T-helper 17 cell (primary cell): ENCODE measurements at regions not wholly inside any gene's neighbourhood (a gene's known extent, or its start where the extent isn't known, plus 50 kb on each side); places are given as distances from the start of the nearest gene placed in this dataset.

Experiments used
- ATAC-seq: fragments of 150-1000 bp; cut with Tn5 transposase; 2 replicates; pipeline ENCODE4 v1.10.0; 2021; ENCODE audit warnings: mild to moderate bottlenecking, moderate library complexity
- DNase-seq, 3 donors: peaks; one replicate each; pipeline versions ENCODE4 v3.0.0 to v3.0.0-alpha.2; 2020 to 2021
- H3K9me3 ChIP-seq: one replicate; pipeline ENCODE4 v1.7.0; 2013; ENCODE audit warnings: low read length, mild to moderate bottlenecking; ENCODE audit not compliant: control insufficient read depth, poor library complexity, severe bottlenecking
- H3K27ac Mint-ChIP-seq: one replicate; pipeline ENCODE4 v1.8.0; 2022; ENCODE audit warnings: mild to moderate bottlenecking, moderate library complexity, mixed read lengths
- H3K27me3 Mint-ChIP-seq: one replicate; pipeline ENCODE4 v1.8.0; 2022; ENCODE audit warnings: mixed read lengths
- H3K36me3 Mint-ChIP-seq: one replicate; pipeline ENCODE4 v1.8.0; 2022; ENCODE audit warnings: low read depth, mixed read lengths
- H3K4me1 Mint-ChIP-seq: one replicate; pipeline ENCODE4 v1.8.0; 2022; ENCODE audit warnings: mild to moderate bottlenecking, mixed read lengths
- H3K4me3 Mint-ChIP-seq: one replicate; pipeline ENCODE4 v1.8.0; 2022; ENCODE audit warnings: mild to moderate bottlenecking, moderate library complexity, mixed read lengths

- no peak for DNase-seq
- no peak overlapping the region for H3K27ac Mint-ChIP-seq
- no peaks in the 10 kb centered on the region for H3K9me3 ChIP-seq
- H3K27me3 Mint-ChIP-seq: peaks cover 34% of the 10 kb centered on the region
- no peaks in the 10 kb centered on the region for H3K36me3 Mint-ChIP-seq
- no peak overlapping the region for H3K4me3 Mint-ChIP-seq
- no peak for ATAC-seq
- peaks cover 2% of the 10 kb centered on the region for H3K4me1 Mint-ChIP-seq
Measured at GRCh38 chr7:25307624-25308023, 79.3 kb upstream of the NPVF start.

DNA sequence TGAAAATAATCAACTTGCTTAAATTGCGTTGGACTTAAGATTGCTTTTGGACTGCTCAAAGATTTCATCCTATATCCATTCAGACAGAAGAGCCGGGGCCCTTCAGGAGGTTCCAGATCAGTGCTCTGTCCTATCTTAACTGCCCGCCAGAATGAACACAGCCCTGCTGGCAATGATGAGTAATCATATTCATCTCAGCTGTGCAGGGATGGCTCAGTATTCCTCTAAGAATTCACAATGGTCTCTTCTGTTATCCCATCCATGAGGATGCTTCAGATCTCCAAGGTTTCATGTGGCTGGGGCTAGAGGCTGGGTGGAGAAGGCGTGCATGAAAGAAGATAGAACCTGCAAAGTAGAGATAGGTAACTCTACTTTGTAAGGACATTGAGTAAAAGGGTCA lies 80.0 kb upstream of the NPVF start:
- ATAC-seq: no peak
- Mint-ChIP-seq H3K27me3 (peaks cover 38% of the 10 kb centered on the region), H3K4me3 (peak overlapping the region; percentile 41), H3K4me1 (peaks cover 2% of the 10 kb centered on the region), H3K36me3 (no peaks in the 10 kb centered on the region), H3K27ac (no peak overlapping the region)
- no peaks in the 10 kb centered on the region for H3K9me3 ChIP-seq
- DNase-seq: no peak

DNA sequence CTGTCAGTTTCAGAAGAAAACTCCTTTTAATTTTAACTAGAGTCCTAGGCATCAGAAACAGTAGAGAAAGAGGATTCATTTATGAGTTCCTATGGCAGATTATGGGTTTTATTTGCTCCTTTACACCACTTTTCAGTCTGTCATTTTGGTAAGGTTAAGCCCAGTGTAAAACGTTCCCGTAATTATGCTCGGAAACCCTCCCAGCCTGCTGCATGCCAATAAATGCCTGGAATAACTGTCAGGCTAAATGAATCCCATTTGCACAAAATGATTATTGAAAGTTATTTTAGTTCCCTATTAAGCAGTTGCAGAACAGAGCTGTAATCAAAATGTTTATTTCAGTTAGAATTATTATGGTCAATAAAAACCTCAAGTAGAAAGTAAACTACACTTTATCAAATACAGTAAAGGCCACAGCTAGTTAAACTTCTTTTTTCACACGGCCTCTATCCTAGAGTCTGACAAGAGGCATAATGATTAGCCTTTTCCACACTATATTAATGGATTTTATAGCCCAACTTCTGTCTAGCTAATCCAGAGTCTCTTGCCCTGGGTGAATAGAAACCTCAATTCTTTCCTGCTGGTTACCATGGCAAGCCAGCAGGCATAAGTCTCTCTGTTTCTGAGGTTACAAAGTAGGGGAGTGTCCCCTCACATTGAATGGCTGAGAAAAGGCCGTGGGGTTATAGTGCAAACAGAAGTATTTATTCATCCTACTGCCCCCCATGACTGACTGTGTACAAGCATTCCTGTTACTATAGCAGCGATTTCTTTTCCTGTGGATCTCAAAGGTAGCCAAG lies 80.8 kb upstream of the NPVF start:
- Mint-ChIP-seq H3K4me3 (no peak overlapping the region), H3K27ac (no peak overlapping the region), H3K4me1 (peaks cover 2% of the 10 kb centered on the region), H3K36me3 (no peaks in the 10 kb centered on the region), H3K27me3 (peaks cover 38% of the 10 kb centered on the region)
- no peaks in the 10 kb centered on the region for H3K9me3 ChIP-seq
- ATAC-seq (no peak), DNase-seq (no peak)

- Mint-ChIP-seq H3K27me3 (peaks cover 30% of the 10 kb centered on the region), H3K4me1 (no peaks in the 10 kb centered on the region), H3K36me3 (no peaks in the 10 kb centered on the region), H3K4me3 (no peak overlapping the region), H3K27ac (no peak overlapping the region)
- ATAC-seq: no peak
- no peaks in the 10 kb centered on the region for H3K9me3 ChIP-seq
- no peak for DNase-seq
Measured at GRCh38 chr7:25310896-25311295, 82.6 kb upstream of the NPVF start.

DNA sequence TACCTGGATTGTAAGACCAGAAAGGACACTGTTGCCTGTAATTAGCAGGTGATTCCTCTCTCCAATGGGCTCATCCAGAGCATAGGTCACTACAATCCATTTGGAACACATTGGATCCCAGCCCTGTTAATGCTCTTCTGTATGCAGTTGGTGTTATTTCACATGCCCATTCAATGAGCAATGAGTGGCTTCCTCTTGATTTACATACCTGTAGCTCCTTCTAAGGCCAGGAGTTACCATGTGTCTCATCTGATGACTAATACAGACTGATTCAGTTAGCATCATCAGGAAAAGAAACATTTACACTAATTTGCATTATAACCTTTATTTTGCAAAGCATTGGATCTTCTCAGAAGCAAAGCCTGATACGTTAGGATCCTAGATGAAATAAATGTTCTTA lies 83.1 kb upstream of the NPVF start:
- Mint-ChIP-seq H3K27ac (no peak overlapping the region), H3K4me3 (no peak overlapping the region), H3K27me3 (peaks cover 34% of the 10 kb centered on the region), H3K4me1 (no peaks in the 10 kb centered on the region), H3K36me3 (no peaks in the 10 kb centered on the region)
- DNase-seq (no peak), ATAC-seq (no peak)
- H3K9me3 ChIP-seq: no peaks in the 10 kb centered on the region

DNA sequence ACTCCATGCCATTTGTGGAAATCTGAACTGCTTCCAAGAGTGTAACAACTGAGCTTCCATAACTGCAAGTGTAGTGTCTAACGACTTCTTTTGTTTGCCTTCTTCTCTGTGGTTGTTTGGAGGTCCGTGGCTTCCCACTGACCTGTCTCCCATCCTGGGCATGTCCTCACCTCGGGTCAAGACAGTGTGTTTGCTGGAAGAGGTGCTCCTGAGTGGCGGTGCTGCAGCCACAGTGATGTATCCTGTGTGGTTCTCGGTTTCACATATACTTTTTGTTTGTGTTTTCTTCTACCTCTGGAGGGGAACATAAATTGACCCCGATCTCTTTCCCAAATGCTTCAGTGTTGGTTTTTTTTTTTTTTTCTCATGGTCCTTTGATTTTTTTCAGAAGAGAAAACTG lies 84.7 kb upstream of the NPVF start:
- no peak for DNase-seq
- H3K27ac Mint-ChIP-seq: no peak overlapping the region
- H3K36me3 Mint-ChIP-seq: no peaks in the 10 kb centered on the region
- no peak overlapping the region for H3K4me3 Mint-ChIP-seq
- no peak for ATAC-seq
- H3K4me1 Mint-ChIP-seq: no peaks in the 10 kb centered on the region
- H3K9me3 ChIP-seq: no peaks in the 10 kb centered on the region
- H3K27me3 Mint-ChIP-seq: peaks cover 44% of the 10 kb centered on the region

DNA sequence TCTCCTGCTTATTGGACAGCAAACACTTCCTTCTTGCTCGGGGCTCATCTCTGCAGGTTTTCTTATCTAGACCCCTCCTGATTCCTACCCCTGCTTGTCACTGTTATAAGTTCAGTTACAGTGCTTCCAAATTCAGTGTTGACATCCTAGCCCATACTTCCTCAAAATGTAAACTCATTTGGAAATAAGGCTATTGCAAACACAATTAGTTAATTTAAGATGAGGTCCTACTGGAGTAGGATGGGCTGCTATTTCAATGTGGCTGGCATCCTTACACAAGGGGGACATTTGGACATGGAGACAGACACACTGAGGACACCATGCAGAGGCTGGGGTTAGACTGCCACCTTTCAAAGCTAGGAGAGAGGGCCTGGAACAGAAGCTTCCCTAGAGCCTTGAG lies 85.2 kb upstream of the NPVF start:
- DNase-seq: no peak
- ATAC-seq: no peak
- Mint-ChIP-seq H3K27ac (no peak overlapping the region), H3K4me3 (no peak overlapping the region), H3K27me3 (peaks cover 39% of the 10 kb centered on the region), H3K4me1 (no peaks in the 10 kb centered on the region), H3K36me3 (no peaks in the 10 kb centered on the region)
- H3K9me3 ChIP-seq: no peaks in the 10 kb centered on the region

- no peaks in the 10 kb centered on the region for H3K9me3 ChIP-seq
- Mint-ChIP-seq H3K27ac (no peak overlapping the region), H3K27me3 (peaks cover 37% of the 10 kb centered on the region), H3K4me1 (no peaks in the 10 kb centered on the region), H3K36me3 (no peaks in the 10 kb centered on the region), H3K4me3 (no peak overlapping the region)
- no peak for ATAC-seq
- DNase-seq: no peak
Measured at GRCh38 chr7:25314094-25314730, 85.9 kb upstream of the NPVF start.

DNA sequence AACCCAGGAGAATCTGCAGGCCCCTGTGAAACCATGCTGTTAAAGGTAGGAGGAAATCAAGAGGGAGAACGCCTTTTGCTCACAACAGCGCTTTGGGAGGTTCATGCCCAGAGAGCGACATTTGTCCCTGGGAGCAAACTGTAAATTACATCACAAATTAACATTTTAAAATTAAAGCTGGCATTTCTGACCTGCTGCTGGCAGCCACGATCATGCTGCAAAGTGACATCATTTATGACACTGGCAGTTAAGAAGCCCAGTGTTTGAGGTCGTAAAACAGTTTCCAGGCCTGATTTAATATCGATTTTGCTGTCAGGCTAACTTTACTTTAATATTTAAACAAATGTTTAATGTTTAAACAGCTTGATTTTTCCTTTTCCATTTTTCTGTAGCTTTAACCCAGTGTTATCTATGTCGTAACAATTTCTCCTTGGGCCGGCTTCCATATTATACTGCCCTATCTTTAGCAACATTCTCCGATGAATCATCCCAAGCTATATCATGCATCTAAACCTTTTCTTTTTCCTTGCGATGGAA lies 86.5 kb upstream of the NPVF start:
- peaks cover under 1% of the 10 kb centered on the region for H3K4me1 Mint-ChIP-seq
- no peaks in the 10 kb centered on the region for H3K36me3 Mint-ChIP-seq
- no peaks in the 10 kb centered on the region for H3K9me3 ChIP-seq
- H3K4me3 Mint-ChIP-seq: no peak overlapping the region
- H3K27ac Mint-ChIP-seq: no peak overlapping the region
- peaks cover 42% of the 10 kb centered on the region for H3K27me3 Mint-ChIP-seq
- DNase-seq (no peak), ATAC-seq (no peak)

GRCh38 chr7:25316366-25316765 lies 88.1 kb upstream of the NPVF start:
- H3K27ac Mint-ChIP-seq: no peak overlapping the region
- H3K27me3 Mint-ChIP-seq: peaks cover 53% of the 10 kb centered on the region
- no peaks in the 10 kb centered on the region for H3K36me3 Mint-ChIP-seq
- H3K4me1 Mint-ChIP-seq: peaks cover 4% of the 10 kb centered on the region
- DNase-seq (no peak), ATAC-seq (no peak)
- H3K4me3 Mint-ChIP-seq: no peak overlapping the region
- H3K9me3 ChIP-seq: no peaks in the 10 kb centered on the region

DNA sequence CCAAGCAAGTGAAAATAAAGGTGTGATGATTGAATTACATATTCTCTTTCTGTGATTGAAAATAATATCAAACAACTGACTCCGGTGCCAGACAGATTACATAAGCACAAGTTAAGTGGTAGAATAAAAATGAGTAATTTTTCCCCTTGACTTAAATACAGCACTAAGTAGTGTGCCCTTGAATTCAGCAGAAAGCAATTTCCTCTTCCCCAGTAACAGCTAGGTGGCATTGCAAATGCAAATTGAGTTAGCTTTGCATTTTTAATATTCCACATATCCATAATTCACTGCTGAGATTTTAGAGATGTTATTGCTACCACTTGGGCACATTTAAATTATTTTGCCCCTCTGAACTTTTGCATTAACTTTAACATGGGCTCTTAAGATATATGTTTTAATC lies 89.8 kb upstream of the NPVF start:
- Mint-ChIP-seq H3K4me1 (peaks cover 6% of the 10 kb centered on the region), H3K4me3 (no peak overlapping the region), H3K27ac (no peak overlapping the region), H3K27me3 (peaks cover 51% of the 10 kb centered on the region), H3K36me3 (no peaks in the 10 kb centered on the region)
- ATAC-seq (no peak), DNase-seq (no peak)
- H3K9me3 ChIP-seq: no peaks in the 10 kb centered on the region

DNA sequence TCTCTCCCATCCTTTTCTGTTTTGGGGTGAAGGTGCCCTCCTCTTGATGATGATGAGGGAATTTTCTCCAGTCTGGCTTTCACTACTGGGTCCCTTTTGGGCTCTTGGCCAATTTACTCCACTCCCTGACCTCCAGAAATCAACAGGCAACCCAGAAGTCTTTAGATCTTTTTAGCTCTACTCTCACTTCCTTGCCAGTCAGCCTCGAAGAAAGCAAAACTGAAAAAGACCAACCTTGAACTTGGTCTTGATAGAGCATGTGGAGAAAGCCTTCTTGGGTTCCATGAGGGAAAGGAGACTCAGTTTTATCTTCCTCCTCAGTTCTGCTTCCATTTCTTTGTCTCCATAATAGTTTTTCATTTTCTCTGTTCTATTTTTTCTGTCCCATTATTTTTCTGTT lies 91.4 kb upstream of the NPVF start:
- no peak for DNase-seq
- no peak for ATAC-seq
- no peak overlapping the region for H3K27ac Mint-ChIP-seq
- H3K4me3 Mint-ChIP-seq: no peak overlapping the region
- peaks cover 47% of the 10 kb centered on the region for H3K27me3 Mint-ChIP-seq
- H3K9me3 ChIP-seq: no peaks in the 10 kb centered on the region
- no peaks in the 10 kb centered on the region for H3K36me3 Mint-ChIP-seq
- H3K4me1 Mint-ChIP-seq: peaks cover 6% of the 10 kb centered on the region

- no peak overlapping the region for H3K4me3 Mint-ChIP-seq
- no peak overlapping the region for H3K27ac Mint-ChIP-seq
- H3K4me1 Mint-ChIP-seq: peaks cover 6% of the 10 kb centered on the region
- H3K9me3 ChIP-seq: no peaks in the 10 kb centered on the region
- no peak for ATAC-seq
- no peak for DNase-seq
- peaks cover 53% of the 10 kb centered on the region for H3K27me3 Mint-ChIP-seq
- H3K36me3 Mint-ChIP-seq: no peaks in the 10 kb centered on the region
Measured at GRCh38 chr7:25320791-25321190, 92.5 kb upstream of the NPVF start.

- Mint-ChIP-seq H3K27me3 (peaks cover 48% of the 10 kb centered on the region), H3K4me3 (no peak overlapping the region), H3K36me3 (no peaks in the 10 kb centered on the region), H3K27ac (no peak overlapping the region), H3K4me1 (peaks cover 6% of the 10 kb centered on the region)
- DNase-seq: no peak
- no peak for ATAC-seq
- H3K9me3 ChIP-seq: no peaks in the 10 kb centered on the region
Measured at GRCh38 chr7:25321424-25321823, 93.1 kb upstream of the NPVF start.
